Prostate gland (tissue), 2 donors: ENCODE measurements at regions not wholly inside any gene's neighbourhood (a gene's known extent, or its start where the extent isn't known, plus 50 kb on each side); places are given as distances from the start of the nearest gene placed in this dataset.

Source experiments
- POLR2A ChIP-seq: fragments of 450-650 bp; IDR thresholded peaks from one replicate; pipeline ENCODE4 v1.6.1; 2016; ENCODE audit warnings: antibody characterized with exemption, mild to moderate bottlenecking
- POLR2AphosphoS5 ChIP-seq: sonication (generic); formaldehyde crosslinking; IDR thresholded peaks from one replicate; pipeline ENCODE4 v1.6.1; 2017; ENCODE audit warnings: antibody characterized with exemption
- TF ChIP-seq, protein P1 (sequence below), 4 experiments: fragments of 200-600 bp in 2 of 4; fragments of 450-650 bp in 2 of 4; sonication (generic) in 2 of 4; IDR thresholded peaks; 1 replicate in 3 of 4; 2 replicates in 1 of 4; pipeline ENCODE4 v1.5.1; 2016 to 2019; ENCODE audit warnings: antibody characterized with exemption in 4 of 4, mild to moderate bottlenecking in 2 of 4, moderate library complexity in 2 of 4

- TF ChIP-seq, protein P1, sequence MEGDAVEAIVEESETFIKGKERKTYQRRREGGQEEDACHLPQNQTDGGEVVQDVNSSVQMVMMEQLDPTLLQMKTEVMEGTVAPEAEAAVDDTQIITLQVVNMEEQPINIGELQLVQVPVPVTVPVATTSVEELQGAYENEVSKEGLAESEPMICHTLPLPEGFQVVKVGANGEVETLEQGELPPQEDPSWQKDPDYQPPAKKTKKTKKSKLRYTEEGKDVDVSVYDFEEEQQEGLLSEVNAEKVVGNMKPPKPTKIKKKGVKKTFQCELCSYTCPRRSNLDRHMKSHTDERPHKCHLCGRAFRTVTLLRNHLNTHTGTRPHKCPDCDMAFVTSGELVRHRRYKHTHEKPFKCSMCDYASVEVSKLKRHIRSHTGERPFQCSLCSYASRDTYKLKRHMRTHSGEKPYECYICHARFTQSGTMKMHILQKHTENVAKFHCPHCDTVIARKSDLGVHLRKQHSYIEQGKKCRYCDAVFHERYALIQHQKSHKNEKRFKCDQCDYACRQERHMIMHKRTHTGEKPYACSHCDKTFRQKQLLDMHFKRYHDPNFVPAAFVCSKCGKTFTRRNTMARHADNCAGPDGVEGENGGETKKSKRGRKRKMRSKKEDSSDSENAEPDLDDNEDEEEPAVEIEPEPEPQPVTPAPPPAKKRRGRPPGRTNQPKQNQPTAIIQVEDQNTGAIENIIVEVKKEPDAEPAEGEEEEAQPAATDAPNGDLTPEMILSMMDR (IDR thresholded peaks at IDR 0.05): no peak
- TF ChIP-seq POLR2A (no peak), POLR2AphosphoS5 (no peak)
Observed at GRCh38 chr1:189217646-189218045, 1260.0 kb downstream of the BRINP3 start.
